Uterus (tissue), 2 donors: ENCODE measurements at regions not wholly inside any gene's neighbourhood (a gene's known extent, or its start where the extent isn't known, plus 50 kb on each side); places are given as distances from the start of the nearest gene placed in this dataset.

Source experiments
- CTCF ChIP-seq, 4 experiments: fragments of 200-600 bp in 2 of 4; fragments of 450-650 bp in 2 of 4; sonication (generic) in 2 of 4; IDR thresholded peaks; one replicate each; pipeline ENCODE4 v1.5.1; 2016 to 2019; ENCODE audit warnings: antibody characterized with exemption in 4 of 4, mild to moderate bottlenecking in 2 of 4, moderate library complexity in 1 of 4
- POLR2A ChIP-seq, 2 donors: fragments of 450-650 bp; IDR thresholded peaks; one replicate each; pipeline ENCODE4 v1.6.1; 2016; ENCODE audit warnings: antibody characterized with exemption in 2 of 2, mild to moderate bottlenecking in 1 of 2, moderate library complexity in 1 of 2

GRCh38 chr1:56429288-56429687, 150.1 kb downstream of the PLPP3 start:
- TF ChIP-seq CTCF (IDR thresholded peaks at IDR 0.05) (no peak), POLR2A (IDR thresholded peaks at IDR 0.05) (no peak)
